Gastroesophageal sphincter (tissue), 4 donors: ENCODE measurements at regions not wholly inside any gene's neighbourhood (a gene's known extent, or its start where the extent isn't known, plus 50 kb on each side); places are given as distances from the start of the nearest gene placed in this dataset.

Experiments
- ATAC-seq: fragments of 150-250 bp; one replicate; pipeline ENCODE4 v1.9.1; 2016; ENCODE audit warnings: mild to moderate bottlenecking, moderate library complexity
- H3K27ac ChIP-seq, 4 donors: fragments of 200-600 bp; sonication (generic) in 3 of 4; 1 replicate in 3 of 4; 2 replicates in 1 of 4; pipeline ENCODE4 v1.5.1; 2016 to 2019
- H3K27me3 ChIP-seq: fragments of 200-600 bp; sonication (generic); one replicate; pipeline ENCODE4 v1.5.1; 2019
- H3K36me3 ChIP-seq, 2 donors: fragments of 200-600 bp; sonication (generic); one replicate each; pipeline ENCODE4 v1.5.1; 2019; ENCODE audit warnings: control low read depth in 1 of 2
- H3K4me1 ChIP-seq, 3 donors: fragments of 200-600 bp; sonication (generic); 1 replicate in 2 of 3; 2 replicates in 1 of 3; pipeline ENCODE4 v1.5.1; 2016 to 2019; ENCODE audit warnings: control low read depth in 2 of 3
- H3K4me3 ChIP-seq, 2 donors: fragments of 200-600 bp; sonication (generic); one replicate each; pipeline ENCODE4 v1.5.1; 2019; ENCODE audit warnings: mild to moderate bottlenecking in 1 of 2, moderate library complexity in 1 of 2
- H3K9me3 ChIP-seq, 3 donors: fragments of 200-600 bp; sonication (generic); one replicate each; pipeline ENCODE4 v1.5.1; 2017 to 2019; ENCODE audit warnings: control low read depth in 2 of 3
- EP300 ChIP-seq: sonication (generic); formaldehyde crosslinking; IDR thresholded peaks from one replicate; pipeline ENCODE4 v1.6.1; 2017; ENCODE audit warnings: antibody characterized with exemption, mild to moderate bottlenecking
- POLR2A ChIP-seq, 2 donors: fragments of 450-650 bp; IDR thresholded peaks; one replicate each; pipeline ENCODE4 v1.6.1; 2017; ENCODE audit warnings: antibody characterized with exemption in 2 of 2, mild to moderate bottlenecking in 2 of 2, moderate library complexity in 1 of 2
- POLR2AphosphoS5 ChIP-seq: sonication (generic); formaldehyde crosslinking; IDR thresholded peaks from one replicate; pipeline ENCODE4 v1.6.1; 2017; ENCODE audit warnings: antibody characterized with exemption
- WGBS, 2 donors: methylation state at CpG; one replicate each; pipeline ENCODE4 v1.1.5; 2018; ENCODE audit warnings: low coverage in 1 of 2; 5-methylcytosine and 5-hydroxymethylcytosine counted together
- TF ChIP-seq, protein P1 (sequence below), 4 experiments: fragments of 200-600 bp in 2 of 4; fragments of 450-650 bp in 2 of 4; sonication (generic) in 1 of 4; IDR thresholded peaks; one replicate each; pipeline ENCODE4 v1.5.1; 2017 to 2019; ENCODE audit warnings: antibody characterized with exemption in 4 of 4, mild to moderate bottlenecking in 2 of 4, moderate library complexity in 2 of 4

DNA sequence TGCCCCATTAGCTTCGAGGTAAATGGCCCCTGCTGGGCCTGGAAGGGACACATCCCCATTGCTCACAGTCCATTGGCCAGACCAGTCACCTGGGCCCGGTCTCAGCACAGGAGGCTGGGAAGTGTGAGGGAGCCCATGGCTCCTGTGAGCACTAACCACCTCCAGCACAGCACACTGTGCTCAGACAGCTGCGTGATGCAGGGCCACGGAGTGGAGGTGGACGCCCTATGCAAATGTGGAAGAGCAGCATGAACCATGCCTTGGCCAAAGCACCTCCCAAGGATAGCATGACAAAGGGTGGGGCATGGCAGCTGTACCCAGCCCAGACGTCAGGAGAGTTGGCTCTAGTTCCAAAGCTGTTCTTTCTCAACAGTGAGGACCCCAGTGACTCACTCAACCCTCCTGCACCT, 120.1 kb upstream of the ZMIZ1 start:
- H3K27ac ChIP-seq, result no peak overlapping the region
- no peaks in the 10 kb centered on the region for H3K9me3 ChIP-seq
- H3K4me3 ChIP-seq, result no peak overlapping the region
- no peaks in the 10 kb centered on the region for H3K36me3 ChIP-seq
- TF ChIP-seq, protein P1, sequence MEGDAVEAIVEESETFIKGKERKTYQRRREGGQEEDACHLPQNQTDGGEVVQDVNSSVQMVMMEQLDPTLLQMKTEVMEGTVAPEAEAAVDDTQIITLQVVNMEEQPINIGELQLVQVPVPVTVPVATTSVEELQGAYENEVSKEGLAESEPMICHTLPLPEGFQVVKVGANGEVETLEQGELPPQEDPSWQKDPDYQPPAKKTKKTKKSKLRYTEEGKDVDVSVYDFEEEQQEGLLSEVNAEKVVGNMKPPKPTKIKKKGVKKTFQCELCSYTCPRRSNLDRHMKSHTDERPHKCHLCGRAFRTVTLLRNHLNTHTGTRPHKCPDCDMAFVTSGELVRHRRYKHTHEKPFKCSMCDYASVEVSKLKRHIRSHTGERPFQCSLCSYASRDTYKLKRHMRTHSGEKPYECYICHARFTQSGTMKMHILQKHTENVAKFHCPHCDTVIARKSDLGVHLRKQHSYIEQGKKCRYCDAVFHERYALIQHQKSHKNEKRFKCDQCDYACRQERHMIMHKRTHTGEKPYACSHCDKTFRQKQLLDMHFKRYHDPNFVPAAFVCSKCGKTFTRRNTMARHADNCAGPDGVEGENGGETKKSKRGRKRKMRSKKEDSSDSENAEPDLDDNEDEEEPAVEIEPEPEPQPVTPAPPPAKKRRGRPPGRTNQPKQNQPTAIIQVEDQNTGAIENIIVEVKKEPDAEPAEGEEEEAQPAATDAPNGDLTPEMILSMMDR (IDR thresholded peaks at IDR 0.05), result no peak
- TF ChIP-seq POLR2AphosphoS5 (no peak), EP300 (no peak), POLR2A (IDR thresholded peaks at IDR 0.05) (no peak)
- no peaks in the 10 kb centered on the region for H3K27me3 ChIP-seq
- no peak for ATAC-seq
- H3K4me1 ChIP-seq, result peaks cover 0 to 44% (median 20%) of the 10 kb centered on the region in 3 donors
- 72 to 100% methylated on average over 2 of the region's 6 CpGs for WGBS, 2 donors

DNA sequence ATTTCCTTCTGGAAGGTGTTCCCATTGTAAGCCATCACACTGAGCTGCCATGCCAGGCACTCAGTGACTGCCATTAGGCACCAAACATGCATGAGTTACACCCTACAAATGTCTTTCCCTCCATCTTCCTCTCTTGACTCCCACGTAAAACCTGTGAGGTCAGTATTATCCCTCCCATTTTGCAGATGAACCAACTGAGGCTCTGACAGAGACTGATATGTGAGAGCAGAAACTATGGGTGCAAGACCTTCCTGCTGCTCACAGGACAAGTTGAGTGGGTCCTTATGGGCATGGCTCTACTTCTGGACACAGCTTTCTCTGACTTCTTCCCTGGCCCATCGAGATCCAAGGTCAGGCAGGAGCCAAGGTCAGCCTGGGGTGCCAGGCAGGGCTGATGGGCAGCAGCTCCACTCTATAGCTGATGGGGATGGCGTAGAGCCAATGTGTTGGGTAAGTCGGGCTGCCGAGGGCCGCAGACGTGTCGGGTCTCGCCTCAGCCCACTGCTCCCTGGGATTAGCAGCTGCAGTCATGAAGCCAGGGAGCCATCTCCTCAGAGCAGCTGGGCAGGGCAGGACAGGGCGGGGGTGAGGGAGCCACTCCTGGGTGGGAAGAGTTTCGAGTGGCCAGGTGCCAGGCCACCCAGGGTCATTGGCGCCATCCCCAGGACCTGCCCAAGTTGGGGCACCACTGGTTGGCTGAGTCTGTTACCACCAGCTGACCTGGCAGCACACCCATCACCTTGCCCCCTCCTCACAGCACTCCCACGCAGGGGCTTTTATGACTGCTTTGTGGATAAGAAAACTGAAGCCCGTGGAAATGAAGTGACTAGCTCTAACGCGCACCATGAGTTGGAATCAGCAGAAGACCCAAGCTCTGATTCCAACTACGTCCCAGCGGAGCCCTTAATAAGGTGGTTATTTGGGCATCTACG, 117.8 kb upstream of the ZMIZ1 start:
- 86 to 100% methylated on average over 1 to 8 of the region's 19 CpGs for WGBS, 2 donors
- no peak for ATAC-seq
- TF ChIP-seq POLR2A (IDR thresholded peaks at IDR 0.05) (no peak), POLR2AphosphoS5 (no peak), EP300 (no peak)
- TF ChIP-seq, protein P1 (IDR thresholded peaks at IDR 0.05), result no peak
- H3K4me1 ChIP-seq, result peaks cover 0 to 30% (median 7%) of the 10 kb centered on the region in 3 donors
- no peak overlapping the region for H3K4me3 ChIP-seq
- no peaks in the 10 kb centered on the region for H3K36me3 ChIP-seq
- H3K27me3 ChIP-seq, result no peaks in the 10 kb centered on the region
- no peaks in the 10 kb centered on the region for H3K9me3 ChIP-seq
- no peak overlapping the region for H3K27ac ChIP-seq

DNA sequence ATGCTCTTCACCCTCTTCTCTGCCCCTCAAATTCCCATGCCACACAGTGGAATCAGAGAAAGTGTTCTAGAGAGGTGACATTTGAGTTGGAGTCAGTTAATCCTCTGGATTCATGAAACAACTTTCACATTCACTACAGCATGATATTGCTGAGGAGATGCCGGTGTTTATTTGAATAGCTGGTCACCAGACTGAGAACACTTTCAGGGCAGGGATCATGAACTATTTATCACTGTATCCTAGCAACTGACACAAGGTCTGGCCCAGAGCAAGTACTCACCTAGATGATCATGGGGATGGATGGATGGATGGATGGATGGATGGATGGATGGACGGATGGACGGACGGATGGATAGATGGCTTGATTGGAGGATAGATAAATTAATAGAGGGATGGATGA, 116.7 kb upstream of the ZMIZ1 start:
- H3K36me3 ChIP-seq, result no peaks in the 10 kb centered on the region
- H3K4me3 ChIP-seq, result no peak overlapping the region
- peak overlapping the region in 1 of 4 donors; percentile 24 for H3K27ac ChIP-seq
- no peaks in the 10 kb centered on the region for H3K27me3 ChIP-seq
- 84 to 95% methylated on average over 3 to 4 of the region's 4 CpGs for WGBS, 2 donors
- ATAC-seq, result no peak
- TF ChIP-seq EP300 (no peak), POLR2AphosphoS5 (peak; percentile 23)
- H3K4me1 ChIP-seq, result peaks cover 0 to 18% (median 7%) of the 10 kb centered on the region in 3 donors
- H3K9me3 ChIP-seq, result no peaks in the 10 kb centered on the region

DNA sequence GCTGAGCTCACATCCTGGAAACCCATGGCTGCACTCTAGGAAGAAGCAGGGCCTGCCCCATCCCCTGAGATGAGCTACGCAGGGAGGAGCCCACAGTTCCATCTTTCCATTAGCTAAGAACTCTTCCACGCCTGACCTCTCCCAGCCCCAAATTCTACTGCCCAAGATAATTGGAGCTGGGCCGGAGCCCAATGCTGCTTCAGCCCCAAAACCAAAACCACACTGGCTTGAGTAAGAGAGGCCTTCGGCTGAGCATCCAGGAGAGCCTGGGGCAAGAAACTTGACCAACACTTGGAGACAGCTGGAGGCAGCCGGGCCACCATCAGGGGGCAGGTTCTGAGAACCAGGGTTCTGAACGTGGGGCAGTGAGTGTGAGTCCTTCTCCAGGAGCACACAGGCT, 116.1 kb upstream of the ZMIZ1 start:
- H3K27ac ChIP-seq, result peak overlapping the region in 2 of 4 donors; percentile 63 to 68
- 33 to 86% methylated on average over 2 to 4 of the region's 6 CpGs for WGBS, 2 donors
- peak; percentile 72 for ATAC-seq

DNA sequence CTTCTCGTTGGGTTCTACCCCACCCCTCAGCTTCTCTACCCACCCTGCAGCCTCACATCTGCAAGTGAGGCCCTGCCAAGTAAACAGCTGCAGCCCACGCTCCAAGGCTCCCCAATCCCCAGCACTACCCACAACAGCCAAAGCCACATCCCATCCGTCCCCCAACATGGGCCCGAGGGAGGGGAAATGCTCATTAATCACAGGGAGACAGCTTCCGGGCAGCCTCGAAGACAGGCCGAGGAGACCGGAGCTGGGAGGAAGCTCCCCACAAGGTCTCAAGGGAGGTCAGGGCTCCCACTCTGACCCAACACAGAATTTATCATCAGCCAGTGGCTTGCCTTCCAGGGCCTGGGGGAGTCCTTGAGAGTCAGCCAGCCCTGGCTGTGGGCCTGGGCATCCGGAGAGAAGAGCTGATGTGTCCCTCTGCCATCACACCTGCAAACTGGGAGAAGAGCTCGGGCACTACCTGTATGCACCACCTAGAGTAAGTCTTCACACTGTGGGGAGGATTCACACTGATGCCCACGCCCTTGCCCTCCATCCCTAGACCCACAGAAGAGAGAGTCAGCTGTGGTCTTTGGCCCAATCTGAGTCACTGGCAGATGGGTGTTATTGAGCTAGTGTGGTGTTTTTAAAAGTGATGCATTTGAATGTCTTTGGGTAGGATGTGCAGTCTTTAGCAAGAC, 115.5 kb upstream of the ZMIZ1 start:
- Histone ChIP-seq H3K27me3 (no peaks in the 10 kb centered on the region), H3K9me3 (no peaks in the 10 kb centered on the region), H3K4me3 (no peak overlapping the region), H3K27ac (peak overlapping the region in 2 of 4 donors; percentile 63 to 68), H3K36me3 (no peaks in the 10 kb centered on the region), H3K4me1 (peaks cover 0 to 14% (median 7%) of the 10 kb centered on the region in 3 donors)
- TF ChIP-seq EP300 (no peak), POLR2A (IDR thresholded peaks at IDR 0.05) (no peak), POLR2AphosphoS5 (no peak)
- TF ChIP-seq, protein P1 (IDR thresholded peaks at IDR 0.05), result no peak
- ATAC-seq, result peak; percentile 12
- 40% methylated on average over 1 of the region's 11 CpGs; no CpG with 5 or more reads in 1 of the 2 donors for WGBS, 2 donors

More for the DNA sequence above, 116.1 kb upstream of the ZMIZ1 start:
- no peaks in the 10 kb centered on the region for H3K9me3 ChIP-seq
- no peaks in the 10 kb centered on the region for H3K27me3 ChIP-seq
- H3K4me1 ChIP-seq, result peaks cover 0 to 14% (median 7%) of the 10 kb centered on the region in 3 donors
- TF ChIP-seq EP300, result no peak
- TF ChIP-seq POLR2AphosphoS5, result no peak
- TF ChIP-seq, protein P1 (IDR thresholded peaks at IDR 0.05), result no peak
- no peak for TF ChIP-seq POLR2A (IDR thresholded peaks at IDR 0.05)
- H3K36me3 ChIP-seq, result no peaks in the 10 kb centered on the region
- H3K4me3 ChIP-seq, result no peak overlapping the region
